HG02938 (cell line): ENCODE measurements at regions not wholly inside any gene's neighbourhood (a gene's known extent, or its start where the extent isn't known, plus 50 kb on each side); places are given as distances from the start of the nearest gene placed in this dataset.

Source experiments
- ATAC-seq: cut with Tn5 transposase; IDR thresholded peaks from one replicate; pipeline ENCODE4 v1.9.1; 2021; ENCODE audit warnings: mild to moderate bottlenecking, moderate library complexity; ENCODE audit not compliant: unreplicated experiment

DNA sequence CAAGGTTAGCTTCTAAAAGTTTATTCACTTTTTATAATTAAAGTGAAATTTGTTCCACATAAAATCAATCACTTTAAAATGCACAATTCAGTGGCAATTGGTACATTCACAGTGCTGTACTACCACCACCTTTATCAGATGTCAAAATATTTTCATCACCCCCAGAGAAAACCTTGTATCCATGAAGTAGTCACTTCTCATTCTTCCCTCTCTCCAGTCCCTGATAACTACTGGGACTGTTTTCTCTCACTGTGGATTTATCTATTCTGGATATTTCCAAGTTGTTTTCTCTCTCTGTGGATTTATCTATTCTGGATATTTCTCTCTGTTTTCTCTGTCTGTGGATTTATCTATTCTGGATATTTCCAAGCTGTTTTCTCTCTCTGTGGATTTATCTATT, 435.4 kb upstream of the CNTNAP2 start:
- ATAC-seq: no peak

DNA sequence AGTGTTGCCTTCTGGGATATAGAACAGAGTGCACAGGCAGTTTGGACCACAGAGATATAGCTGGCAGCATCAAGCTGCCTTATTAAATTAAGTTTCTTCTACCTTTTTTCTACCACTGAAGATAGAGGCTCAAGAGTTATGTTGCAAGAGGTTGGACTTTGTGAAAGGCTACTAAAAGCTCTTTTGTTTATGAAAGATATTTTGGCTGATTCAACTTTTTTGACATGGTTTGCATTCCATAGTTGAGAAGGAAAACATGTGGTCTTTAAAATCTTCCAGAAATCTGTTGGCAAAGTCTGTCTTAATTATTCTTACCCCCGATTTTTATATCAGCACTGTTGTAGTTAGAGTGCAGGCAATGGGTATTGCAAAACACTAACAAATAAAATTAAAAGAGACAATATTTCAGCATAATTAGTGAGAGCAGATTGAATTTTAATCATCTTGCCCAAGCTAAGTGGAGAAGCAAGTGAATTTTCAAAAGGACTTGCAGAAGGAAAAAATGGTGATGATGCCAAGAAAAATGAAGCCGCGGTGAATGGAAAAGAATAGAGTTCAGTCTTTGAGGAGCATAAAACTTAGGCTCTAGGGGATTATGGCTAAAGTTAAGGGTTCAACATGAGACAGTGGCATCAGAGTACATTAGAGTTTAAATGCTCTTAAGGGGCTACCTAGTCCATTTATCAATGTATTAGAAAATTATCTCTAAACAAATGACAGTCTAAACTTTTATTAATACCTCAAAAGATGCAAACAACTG, 450.9 kb upstream of the CNTNAP2 start:
- no peak for ATAC-seq

- no peak for ATAC-seq
Measured at GRCh38 chr7:145655666-145656065, 460.9 kb upstream of the CNTNAP2 start.

DNA sequence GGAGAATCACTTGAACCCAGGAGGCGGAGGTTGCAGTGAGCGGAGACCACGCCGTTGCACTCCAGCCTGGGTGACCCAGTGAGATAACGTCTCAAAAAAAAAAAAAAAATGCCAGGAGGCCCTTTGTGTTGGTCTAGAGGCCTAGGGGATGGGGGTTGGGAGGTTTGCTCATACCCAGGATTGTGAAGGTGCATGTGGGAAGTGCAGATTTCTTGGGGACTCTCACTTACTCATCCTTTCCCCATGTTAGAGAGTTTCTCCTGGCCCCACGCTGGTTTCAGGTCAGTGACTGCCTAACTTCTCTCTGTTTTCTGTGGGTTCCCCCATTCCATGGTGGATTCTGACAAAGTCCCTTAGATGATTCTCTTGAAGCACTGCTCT, 471.5 kb upstream of the CNTNAP2 start:
- no peak for ATAC-seq

DNA sequence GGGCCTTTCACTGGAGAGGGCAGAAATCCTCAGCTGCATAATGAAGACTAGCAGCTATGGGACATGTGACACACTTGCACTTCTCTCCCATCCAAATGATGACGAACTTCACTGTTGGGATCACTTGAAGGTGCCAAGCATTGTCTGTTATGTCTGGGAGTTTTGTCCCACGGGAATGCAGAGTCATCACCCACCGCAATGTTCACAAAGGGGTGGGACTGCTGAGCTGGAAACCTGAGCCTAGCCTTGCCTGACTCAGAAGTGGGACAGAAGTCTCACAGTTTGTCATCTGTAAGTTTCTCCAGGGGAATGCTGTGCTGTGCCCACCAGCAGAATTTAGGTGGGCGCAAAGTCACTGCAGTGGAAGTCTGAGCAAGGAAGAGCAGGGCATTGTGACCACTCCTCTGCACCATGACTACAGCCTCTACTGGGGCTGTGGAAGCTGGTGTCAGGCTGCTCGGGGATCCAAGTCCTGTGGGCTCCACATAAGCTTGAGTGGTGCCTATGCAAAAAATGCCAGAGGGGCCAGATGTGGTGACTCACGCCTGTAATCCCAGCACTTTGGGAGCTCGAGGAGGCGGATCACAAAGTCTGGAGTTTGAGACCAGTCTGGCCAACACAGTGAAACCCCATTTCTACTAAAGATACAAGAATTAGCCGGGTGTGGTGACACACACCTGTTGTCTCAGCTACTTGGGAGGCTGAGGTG, 472.0 kb upstream of the CNTNAP2 start:
- ATAC-seq: no peak

DNA sequence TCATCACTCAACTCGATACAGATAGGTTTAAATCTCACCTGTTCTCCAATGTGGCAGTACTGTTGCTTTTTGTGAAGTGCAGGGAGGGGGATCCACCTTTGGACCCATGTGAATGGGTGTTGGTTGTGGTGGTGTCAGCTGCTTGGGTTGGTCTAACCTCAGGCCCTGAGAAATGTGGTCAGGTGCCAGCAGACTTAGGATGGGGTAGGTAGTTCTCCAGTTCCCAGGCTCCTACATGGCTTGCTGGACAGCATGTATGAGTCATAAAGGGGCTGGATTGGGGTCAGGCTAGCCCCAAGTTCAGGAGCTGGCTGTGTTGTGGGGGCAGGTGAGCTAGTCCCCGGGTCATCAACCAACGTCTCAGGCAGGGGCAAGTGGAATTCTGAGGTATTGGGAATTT, 472.6 kb upstream of the CNTNAP2 start:
- no peak for ATAC-seq

DNA sequence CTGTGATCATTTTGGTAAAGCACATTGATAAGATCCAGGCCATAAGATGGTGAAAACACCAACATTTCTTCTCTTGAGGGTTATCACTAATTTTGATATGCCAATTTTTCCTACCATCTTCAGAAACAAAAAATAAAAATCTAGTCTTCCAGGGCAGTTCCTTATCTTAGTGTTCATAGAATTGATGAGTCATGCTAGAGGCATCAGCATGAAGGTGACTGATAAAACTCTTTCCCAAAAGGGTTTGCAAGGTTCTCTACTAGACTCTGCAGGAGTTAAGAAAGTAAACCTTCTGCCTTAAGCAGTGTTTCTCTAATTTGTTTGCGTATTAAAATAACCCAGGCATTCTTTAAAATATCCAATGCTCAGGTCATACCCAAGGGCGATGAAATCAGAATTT, 483.1 kb upstream of the CNTNAP2 start:
- no peak for ATAC-seq

DNA sequence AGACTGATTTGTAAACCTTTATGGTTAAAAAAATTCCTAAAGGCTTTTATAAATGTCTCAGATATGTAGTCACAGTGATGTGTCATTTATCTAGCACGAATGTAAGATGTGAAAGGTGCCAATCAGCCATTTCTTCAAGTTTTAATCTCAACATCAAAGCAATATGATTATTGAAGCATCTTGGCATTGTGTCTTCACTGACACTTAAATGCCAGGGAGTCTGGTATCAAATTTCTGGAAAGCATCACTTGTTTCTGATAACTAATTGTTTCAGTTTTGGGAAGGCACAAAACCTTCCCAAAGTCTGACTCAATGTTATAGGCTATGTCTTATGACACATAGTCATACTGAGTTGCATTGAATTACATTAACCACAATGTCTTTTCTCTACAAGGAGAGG, 492.0 kb upstream of the CNTNAP2 start:
- no peak for ATAC-seq

- no peak for ATAC-seq
Measured at GRCh38 chr7:145605963-145606362, 510.6 kb upstream of the CNTNAP2 start.

- ATAC-seq: no peak
Measured at GRCh38 chr7:145599376-145599775, 517.2 kb upstream of the CNTNAP2 start.

DNA sequence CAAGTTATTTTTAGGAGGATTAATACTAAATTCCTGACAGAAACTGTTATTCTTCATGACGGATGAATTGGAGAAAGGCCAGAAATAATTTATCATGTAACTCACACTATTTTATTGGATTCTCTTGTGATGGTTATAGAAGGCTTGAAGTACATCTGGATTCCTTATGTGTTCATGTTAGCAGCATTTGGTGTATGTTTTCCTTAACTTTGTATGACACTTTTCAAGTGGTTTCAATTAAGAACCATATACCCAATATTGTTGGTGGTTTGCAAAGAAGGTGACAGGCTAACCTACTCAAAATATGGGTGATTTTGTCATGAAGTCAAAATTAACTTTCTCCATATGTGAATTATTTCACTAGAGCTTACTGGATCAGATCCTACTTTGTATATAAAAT, 532.2 kb upstream of the CNTNAP2 start:
- ATAC-seq: no peak

- ATAC-seq: no peak
Measured at GRCh38 chr7:145582742-145583303, 533.8 kb upstream of the CNTNAP2 start.

GRCh38 chr7:145557805-145558204, 558.8 kb upstream of the CNTNAP2 start:
- no peak for ATAC-seq

- no peak for ATAC-seq
Measured at GRCh38 chr7:145543242-145543641, 573.4 kb upstream of the CNTNAP2 start.

- ATAC-seq: no peak
Measured at GRCh38 chr7:145539910-145540309, 576.7 kb upstream of the CNTNAP2 start.

GRCh38 chr7:145534301-145534700, 582.3 kb upstream of the CNTNAP2 start:
- no peak for ATAC-seq

DNA sequence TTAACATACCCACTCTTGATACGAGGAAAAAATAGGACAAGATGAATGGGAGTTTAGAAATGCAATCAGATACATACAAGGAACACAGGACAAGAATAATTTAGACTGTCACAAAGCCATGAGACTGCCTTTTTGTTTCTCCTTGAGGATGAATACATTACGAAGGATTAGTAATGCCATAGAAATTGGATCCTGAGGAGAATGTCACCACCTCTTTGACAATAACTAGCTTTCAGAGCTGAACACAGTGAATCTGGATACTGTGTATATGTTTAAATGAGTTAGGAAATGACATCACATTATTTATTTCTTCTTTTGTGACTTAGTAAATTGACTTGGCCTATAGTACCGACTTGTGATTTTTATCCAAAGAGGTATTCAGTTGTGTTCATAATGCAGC, 596.3 kb upstream of the CNTNAP2 start:
- no peak for ATAC-seq

DNA sequence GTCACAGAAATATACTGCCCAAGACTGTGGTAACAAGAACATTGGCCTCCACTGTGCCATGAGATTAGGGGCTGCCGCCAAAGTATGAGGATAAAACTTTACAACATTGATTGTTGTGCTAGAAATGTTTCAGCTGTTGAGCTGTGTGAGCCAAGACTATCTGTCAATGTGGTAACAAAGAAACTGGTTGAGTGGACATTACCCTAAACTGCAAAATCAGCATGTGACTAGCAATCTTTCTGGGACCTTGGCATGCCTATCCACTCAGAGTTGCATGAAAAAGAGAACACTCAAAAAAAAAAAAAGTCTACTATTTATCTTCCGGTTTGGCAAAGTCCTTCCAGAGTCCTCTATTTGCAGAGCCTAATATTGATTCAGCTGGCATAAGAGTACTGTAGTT, 605.6 kb upstream of the CNTNAP2 start:
- no peak for ATAC-seq

DNA sequence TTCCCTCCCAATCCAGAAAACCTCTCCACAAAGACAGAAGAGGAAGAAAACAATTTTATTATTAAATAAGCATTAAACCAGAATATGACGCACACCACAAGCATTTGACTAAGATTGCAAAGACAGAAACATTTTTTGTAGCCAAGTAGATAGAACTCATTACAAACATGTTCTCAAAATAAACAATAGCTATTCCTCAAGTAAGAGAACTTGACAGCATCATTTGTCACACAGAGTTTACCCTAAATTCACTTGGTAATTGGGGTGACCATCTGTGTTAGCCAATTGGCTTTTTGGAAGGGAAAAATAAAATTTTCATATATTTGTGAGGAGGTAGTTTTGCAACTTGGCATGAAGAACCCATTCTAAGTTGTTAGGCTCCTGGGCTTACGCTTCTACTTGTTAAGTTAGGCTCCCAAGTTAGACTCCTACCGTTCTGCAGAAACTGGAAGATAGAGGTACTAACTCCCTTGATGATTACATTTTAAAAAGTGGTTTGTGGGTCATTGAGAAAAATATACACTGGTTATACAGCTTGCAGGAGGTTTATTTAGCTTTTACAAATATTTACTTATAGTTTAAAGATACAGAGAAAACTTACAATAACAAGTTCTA, 618.6 kb upstream of the CNTNAP2 start:
- ATAC-seq: no peak

- ATAC-seq: no peak
Measured at GRCh38 chr7:145490356-145490755, 626.2 kb upstream of the CNTNAP2 start.

DNA sequence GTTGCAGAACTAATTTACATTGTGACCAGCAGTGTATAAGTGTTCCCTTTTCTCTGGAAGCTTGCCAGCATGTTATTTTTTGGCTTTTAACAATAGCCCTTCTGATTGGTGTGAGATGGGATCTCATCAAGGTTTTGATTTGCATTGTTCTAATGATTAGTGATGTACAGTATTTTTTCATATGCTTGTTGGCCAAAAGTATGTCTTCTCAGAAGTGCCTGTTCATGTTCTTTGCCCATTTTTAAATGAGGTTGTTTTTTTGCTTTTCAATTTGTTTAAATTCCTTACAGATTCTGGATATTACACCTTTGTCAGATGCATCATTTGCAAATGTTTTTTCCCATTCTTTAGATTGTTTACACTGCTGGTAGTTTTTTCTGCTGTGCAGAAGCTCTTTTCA, 627.0 kb upstream of the CNTNAP2 start:
- ATAC-seq: no peak

DNA sequence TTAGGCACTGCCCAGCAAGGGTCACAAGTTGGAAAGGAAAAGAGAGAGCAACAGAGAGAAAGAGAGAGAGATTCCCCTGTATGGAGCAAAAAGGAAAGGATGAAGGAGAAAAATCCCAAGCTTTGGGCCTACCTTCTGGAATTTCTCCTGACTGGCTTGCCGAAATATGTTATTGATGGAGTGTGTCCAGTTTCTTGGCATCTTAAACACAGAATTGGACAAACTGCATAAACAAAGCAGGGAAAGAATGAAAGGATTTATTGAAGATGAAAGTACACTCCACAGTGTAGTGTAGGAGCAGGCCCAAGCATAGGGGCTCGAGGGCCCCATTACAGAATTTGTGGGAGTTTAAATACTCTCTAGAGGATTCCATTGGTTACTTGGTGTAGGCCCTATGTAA, 627.8 kb upstream of the CNTNAP2 start:
- no peak for ATAC-seq
